Neural cell (in vitro differentiated cells): ENCODE measurements at regions not wholly inside any gene's neighbourhood (a gene's known extent, or its start where the extent isn't known, plus 50 kb on each side); places are given as distances from the start of the nearest gene placed in this dataset.

Experiments
- EZH2 ChIP-seq: fragments of 200-600, 300-800 bp; shearing (Covaris generic), sonication (generic); IDR thresholded peaks from 2 replicates; pipeline ENCODE4 v1.6.1; 2014; ENCODE audit warnings: antibody characterized with exemption, low read length, borderline replicate concordance, mild to moderate bottlenecking; ENCODE audit not compliant: insufficient read depth, poor library complexity, severe bottlenecking
- POLR2AphosphoS5 ChIP-seq: IDR thresholded peaks from 2 replicates; pipeline ENCODE4 v1.6.1; 2012
- TF ChIP-seq, protein P1 (sequence below): fragments of 450-650 bp; IDR thresholded peaks from 2 replicates; pipeline ENCODE4 v1.5.1; 2014; ENCODE audit warnings: antibody characterized with exemption, mild to moderate bottlenecking, moderate library complexity; ENCODE audit not compliant: poor library complexity, severe bottlenecking

DNA sequence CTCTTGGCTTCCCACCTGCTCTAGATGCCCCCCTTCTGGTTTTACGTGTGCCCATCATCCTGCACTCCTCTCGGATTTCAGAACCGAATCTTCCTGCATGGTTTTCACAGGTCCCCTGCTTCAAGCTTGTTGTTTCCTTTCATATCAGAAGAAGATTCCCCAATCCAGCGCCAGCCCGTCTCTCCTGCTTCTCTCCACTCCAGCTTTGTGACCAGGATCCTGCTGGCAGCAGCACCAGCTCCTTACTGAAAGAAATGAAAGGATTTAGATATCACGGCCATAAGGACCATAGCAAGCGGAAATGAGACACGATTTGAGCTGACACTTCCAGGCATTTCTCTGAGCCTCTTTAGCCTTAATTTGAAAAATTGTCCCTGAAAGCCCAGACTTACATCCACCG lies 180.3 kb upstream of the UBE3A start:
- TF ChIP-seq, protein P1, sequence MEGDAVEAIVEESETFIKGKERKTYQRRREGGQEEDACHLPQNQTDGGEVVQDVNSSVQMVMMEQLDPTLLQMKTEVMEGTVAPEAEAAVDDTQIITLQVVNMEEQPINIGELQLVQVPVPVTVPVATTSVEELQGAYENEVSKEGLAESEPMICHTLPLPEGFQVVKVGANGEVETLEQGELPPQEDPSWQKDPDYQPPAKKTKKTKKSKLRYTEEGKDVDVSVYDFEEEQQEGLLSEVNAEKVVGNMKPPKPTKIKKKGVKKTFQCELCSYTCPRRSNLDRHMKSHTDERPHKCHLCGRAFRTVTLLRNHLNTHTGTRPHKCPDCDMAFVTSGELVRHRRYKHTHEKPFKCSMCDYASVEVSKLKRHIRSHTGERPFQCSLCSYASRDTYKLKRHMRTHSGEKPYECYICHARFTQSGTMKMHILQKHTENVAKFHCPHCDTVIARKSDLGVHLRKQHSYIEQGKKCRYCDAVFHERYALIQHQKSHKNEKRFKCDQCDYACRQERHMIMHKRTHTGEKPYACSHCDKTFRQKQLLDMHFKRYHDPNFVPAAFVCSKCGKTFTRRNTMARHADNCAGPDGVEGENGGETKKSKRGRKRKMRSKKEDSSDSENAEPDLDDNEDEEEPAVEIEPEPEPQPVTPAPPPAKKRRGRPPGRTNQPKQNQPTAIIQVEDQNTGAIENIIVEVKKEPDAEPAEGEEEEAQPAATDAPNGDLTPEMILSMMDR, result no peak
- TF ChIP-seq EZH2 (no peak), POLR2AphosphoS5 (no peak)
